HUES48 (cell line): ENCODE measurements at regions not wholly inside any gene's neighbourhood (a gene's known extent, or its start where the extent isn't known, plus 50 kb on each side); places are given as distances from the start of the nearest gene placed in this dataset.

Experiments used
- H3K27ac ChIP-seq: one replicate; pipeline ENCODE4 v1.7.0; 2013; ENCODE audit warnings: low read depth, low read length, inconsistent platforms
- H3K27me3 ChIP-seq: 2 replicates; pipeline ENCODE4 v1.6.1; 2013; ENCODE audit warnings: mild to moderate bottlenecking, low read length; ENCODE audit not compliant: control insufficient read depth, insufficient read depth
- H3K36me3 ChIP-seq: 2 replicates; pipeline ENCODE4 v1.6.1; 2013; ENCODE audit warnings: low read length; ENCODE audit not compliant: control insufficient read depth, insufficient read depth
- H3K4me1 ChIP-seq: 2 replicates; pipeline ENCODE4 v1.6.1; 2013; ENCODE audit warnings: mild to moderate bottlenecking, low read length; ENCODE audit not compliant: control insufficient read depth, insufficient read depth
- H3K4me3 ChIP-seq: 2 replicates; pipeline ENCODE4 v1.5.1; 2013; ENCODE audit warnings: mild to moderate bottlenecking, low read depth, low read length
- H3K9ac ChIP-seq: 2 replicates; pipeline ENCODE4 v1.6.1; 2013; ENCODE audit warnings: mild to moderate bottlenecking, low read depth, low read length, moderate library complexity
- H3K9me3 ChIP-seq: 2 replicates; pipeline ENCODE4 v1.6.1; 2013; ENCODE audit warnings: low read length; ENCODE audit not compliant: control insufficient read depth, insufficient read depth

- Histone ChIP-seq H3K36me3 (no peaks in the 10 kb centered on the region), H3K27me3 (no peaks in the 10 kb centered on the region), H3K4me3 (no peak overlapping the region), H3K4me1 (peaks cover 6% of the 10 kb centered on the region), H3K9ac (no peak overlapping the region), H3K9me3 (no peaks in the 10 kb centered on the region), H3K27ac (no peak overlapping the region)
Observed at GRCh38 chr12:91577586-91578539, 395.2 kb upstream of the DCN start.

DNA sequence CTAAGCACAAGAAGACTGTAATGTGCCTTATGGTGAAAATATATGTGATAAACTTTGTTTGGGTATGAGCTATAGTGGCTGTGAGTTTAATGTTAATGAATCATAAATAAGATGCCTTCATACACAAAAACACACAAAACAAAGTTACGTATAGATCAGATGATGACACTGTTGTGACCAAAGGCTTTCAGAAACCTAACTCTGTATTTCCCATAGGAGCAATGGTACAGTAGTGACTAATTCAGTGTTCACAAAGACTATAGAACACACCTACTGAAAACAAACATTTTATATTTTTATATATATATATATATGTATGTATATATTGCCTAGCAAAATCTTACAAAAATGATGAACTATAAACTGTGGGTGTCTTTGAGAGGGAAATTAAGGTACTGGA lies 393.8 kb upstream of the DCN start:
- H3K9ac ChIP-seq = no peak overlapping the region
- H3K27me3 ChIP-seq = no peaks in the 10 kb centered on the region
- no peak overlapping the region for H3K4me3 ChIP-seq
- no peaks in the 10 kb centered on the region for H3K4me1 ChIP-seq
- no peaks in the 10 kb centered on the region for H3K36me3 ChIP-seq
- no peaks in the 10 kb centered on the region for H3K9me3 ChIP-seq
- H3K27ac ChIP-seq = no peak overlapping the region

DNA sequence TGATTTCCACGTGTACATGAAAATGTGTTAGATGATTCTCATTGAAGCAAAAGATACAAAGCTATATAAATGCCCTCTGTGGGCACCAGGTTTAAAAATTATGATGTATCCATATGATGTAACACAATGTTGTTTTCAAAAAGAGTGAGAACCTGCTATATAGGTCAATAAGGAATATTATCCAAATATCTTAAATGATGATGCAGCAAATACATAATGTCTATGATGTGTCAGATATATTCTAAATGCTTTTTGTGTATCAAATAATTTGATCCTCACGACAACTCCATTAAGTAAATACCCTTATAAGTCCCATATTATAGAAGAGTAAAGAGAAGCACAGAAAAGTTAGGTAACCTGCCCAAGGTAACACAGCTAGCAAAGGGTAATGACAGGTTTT lies 393.0 kb upstream of the DCN start:
- Histone ChIP-seq H3K9ac (no peak overlapping the region), H3K4me3 (no peak overlapping the region), H3K27ac (no peak overlapping the region), H3K4me1 (no peaks in the 10 kb centered on the region), H3K36me3 (no peaks in the 10 kb centered on the region), H3K9me3 (no peaks in the 10 kb centered on the region), H3K27me3 (no peaks in the 10 kb centered on the region)

DNA sequence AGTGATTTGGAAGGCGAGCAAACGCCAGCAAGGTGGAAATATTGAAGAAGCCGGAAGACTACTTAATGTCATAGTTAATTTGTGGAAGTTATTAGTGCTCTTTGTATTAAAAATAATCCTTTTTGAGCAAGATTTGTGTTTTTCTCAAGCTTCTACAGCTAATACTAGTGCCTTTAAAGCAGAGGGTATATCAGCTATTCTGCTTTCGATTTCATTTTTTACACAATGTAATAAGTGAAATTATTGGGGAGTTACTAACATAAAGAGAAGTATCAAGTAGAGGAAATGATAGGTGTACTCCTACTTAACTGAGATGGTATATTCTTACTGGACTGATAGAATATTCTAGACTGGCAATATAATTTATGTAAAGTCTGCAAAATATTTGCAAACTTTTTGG lies 392.4 kb upstream of the DCN start:
- H3K9me3 ChIP-seq = no peaks in the 10 kb centered on the region
- H3K4me1 ChIP-seq = no peaks in the 10 kb centered on the region
- H3K9ac ChIP-seq = no peak overlapping the region
- H3K36me3 ChIP-seq = no peaks in the 10 kb centered on the region
- H3K4me3 ChIP-seq = no peak overlapping the region
- H3K27me3 ChIP-seq = no peaks in the 10 kb centered on the region
- H3K27ac ChIP-seq = no peak overlapping the region

GRCh38 chr12:91574391-91574790 lies 391.8 kb upstream of the DCN start:
- Histone ChIP-seq H3K9ac (no peak overlapping the region), H3K36me3 (no peaks in the 10 kb centered on the region), H3K27ac (no peak overlapping the region), H3K27me3 (no peaks in the 10 kb centered on the region), H3K4me3 (no peak overlapping the region), H3K4me1 (no peaks in the 10 kb centered on the region), H3K9me3 (no peaks in the 10 kb centered on the region)

DNA sequence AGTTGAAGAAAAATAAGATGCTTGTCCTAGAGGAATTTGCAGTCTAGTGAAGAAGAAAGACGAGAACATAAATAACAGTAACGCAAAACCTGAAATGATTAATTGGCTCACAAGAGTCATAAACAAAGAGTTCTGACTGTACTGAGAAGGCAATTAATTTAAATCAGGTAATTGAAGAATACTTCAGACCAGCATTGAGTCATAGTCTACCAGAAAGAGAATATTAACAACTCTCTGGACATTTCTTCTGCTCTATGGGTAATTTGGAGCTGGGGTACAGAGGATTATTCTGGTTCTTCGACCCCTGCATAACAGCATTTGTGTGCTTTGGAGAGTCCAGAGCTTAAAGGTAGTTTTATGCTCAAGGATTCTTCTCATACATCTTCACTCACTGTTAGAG lies 390.3 kb upstream of the DCN start:
- H3K9ac ChIP-seq = no peak overlapping the region
- no peaks in the 10 kb centered on the region for H3K27me3 ChIP-seq
- H3K27ac ChIP-seq = no peak overlapping the region
- H3K9me3 ChIP-seq = no peaks in the 10 kb centered on the region
- H3K4me1 ChIP-seq = no peaks in the 10 kb centered on the region
- no peaks in the 10 kb centered on the region for H3K36me3 ChIP-seq
- H3K4me3 ChIP-seq = no peak overlapping the region

DNA sequence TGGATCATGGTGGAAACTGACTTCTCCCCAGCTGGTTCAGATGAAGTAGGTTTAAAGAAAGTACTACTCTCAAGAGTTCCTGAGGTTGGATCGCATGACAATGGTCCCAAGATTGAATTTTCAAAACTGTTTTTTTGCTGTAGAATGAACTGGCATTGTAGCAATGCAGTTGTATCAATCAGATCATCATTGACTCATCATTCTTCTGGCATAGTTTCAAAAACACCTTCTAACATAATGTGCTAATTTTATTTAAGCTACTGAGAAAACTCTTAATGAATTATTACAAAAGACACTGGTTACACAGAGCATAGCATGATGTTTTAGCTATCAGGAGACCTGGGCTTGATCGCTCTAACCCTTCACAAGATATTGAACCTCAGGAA lies 384.5 kb upstream of the DCN start:
- Histone ChIP-seq H3K4me1 (no peaks in the 10 kb centered on the region), H3K4me3 (no peak overlapping the region)

DNA sequence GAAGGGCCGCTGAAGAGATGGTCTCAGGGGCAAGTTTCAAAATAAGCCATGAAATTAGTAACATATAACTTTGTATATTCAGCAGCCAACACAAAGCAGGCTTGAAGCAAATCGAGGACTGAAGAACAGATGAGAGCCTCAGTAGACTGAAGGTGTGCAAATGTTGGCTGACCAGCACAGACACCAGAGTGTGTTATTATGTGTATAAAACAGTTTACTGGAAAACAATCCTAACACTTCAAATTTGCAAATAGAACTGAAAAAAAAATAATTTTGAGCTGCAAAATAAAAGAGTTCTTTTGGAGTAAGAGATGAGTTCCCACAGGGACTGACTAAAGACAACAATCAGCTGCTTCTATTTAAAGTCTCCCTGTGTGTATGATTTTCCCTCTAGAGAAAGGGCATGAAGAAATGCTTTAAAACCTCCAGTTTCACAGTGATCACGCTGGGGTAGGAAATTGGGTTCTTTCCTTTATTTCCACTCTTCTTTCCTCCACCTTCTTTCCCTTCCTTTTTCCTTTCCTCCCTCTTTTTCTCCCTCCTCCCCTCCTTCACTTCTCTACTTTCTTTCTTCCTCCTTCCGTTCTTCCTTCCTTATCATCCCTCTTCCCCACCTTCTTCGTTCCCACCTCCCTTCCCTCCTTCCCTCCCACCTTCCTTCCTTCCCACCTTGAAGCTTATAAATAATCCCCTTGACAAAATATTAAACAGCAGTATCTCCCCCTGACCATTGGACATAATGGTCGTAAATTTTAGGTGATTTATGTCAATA lies 383.9 kb upstream of the DCN start:
- Histone ChIP-seq H3K9ac (no peak overlapping the region), H3K27me3 (no peaks in the 10 kb centered on the region), H3K27ac (no peak overlapping the region), H3K4me1 (no peaks in the 10 kb centered on the region), H3K4me3 (no peak overlapping the region), H3K36me3 (no peaks in the 10 kb centered on the region), H3K9me3 (no peaks in the 10 kb centered on the region)

More for the DNA sequence above, 384.5 kb upstream of the DCN start:
- Histone ChIP-seq H3K27ac (no peak overlapping the region), H3K36me3 (no peaks in the 10 kb centered on the region), H3K27me3 (no peaks in the 10 kb centered on the region), H3K9me3 (no peaks in the 10 kb centered on the region), H3K9ac (no peak overlapping the region)

DNA sequence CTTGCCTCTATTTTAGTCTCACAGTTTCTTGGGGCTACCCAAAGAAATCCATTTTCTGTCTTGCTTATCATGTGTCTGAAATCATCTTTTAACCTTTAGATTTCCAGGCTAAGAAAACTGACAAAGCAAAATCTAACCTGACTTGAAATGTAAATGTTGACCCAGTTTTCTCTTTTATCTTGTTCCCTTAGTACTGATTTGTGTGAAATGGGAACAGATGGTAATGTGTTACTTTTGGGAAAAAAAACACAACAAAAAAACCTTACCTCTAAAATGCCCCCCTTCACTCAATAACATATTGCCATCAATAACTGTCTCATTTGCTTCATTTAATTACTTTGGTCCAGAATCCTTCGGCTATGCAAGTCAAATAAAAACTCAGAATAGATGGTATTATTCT lies 383.2 kb upstream of the DCN start:
- H3K36me3 ChIP-seq = no peaks in the 10 kb centered on the region
- H3K4me3 ChIP-seq = no peak overlapping the region
- H3K27me3 ChIP-seq = no peaks in the 10 kb centered on the region
- no peaks in the 10 kb centered on the region for H3K4me1 ChIP-seq
- H3K9me3 ChIP-seq = no peaks in the 10 kb centered on the region
- no peak overlapping the region for H3K27ac ChIP-seq
- H3K9ac ChIP-seq = no peak overlapping the region

- H3K4me3 ChIP-seq = no peak overlapping the region
- no peaks in the 10 kb centered on the region for H3K4me1 ChIP-seq
- H3K9me3 ChIP-seq = no peaks in the 10 kb centered on the region
- H3K27ac ChIP-seq = no peak overlapping the region
- H3K27me3 ChIP-seq = no peaks in the 10 kb centered on the region
- no peak overlapping the region for H3K9ac ChIP-seq
- no peaks in the 10 kb centered on the region for H3K36me3 ChIP-seq
Observed at GRCh38 chr12:91565246-91565645, 382.6 kb upstream of the DCN start.
